Testis (tissue), 2 donors: ENCODE measurements at regions not wholly inside any gene's neighbourhood (a gene's known extent, or its start where the extent isn't known, plus 50 kb on each side); places are given as distances from the start of the nearest gene placed in this dataset.
"Not testable (repeated sequence)": the region's sequence is repeated elsewhere in the genome, so short reads cannot be mapped to it uniquely, and the experiment has no call there.

Experiments
- DNase-seq: peaks from one replicate; pipeline ENCODE4 v3.0.0-alpha.2; 2019
- H3K27ac ChIP-seq, 2 donors: fragments of 200-600 bp; sonication (generic); one replicate each; pipeline ENCODE4 v1.5.1; 2019
- H3K27me3 ChIP-seq: fragments of 200-600 bp; sonication (generic); one replicate; pipeline ENCODE4 v1.5.1; 2019
- H3K36me3 ChIP-seq: fragments of 200-600 bp; sonication (generic); one replicate; pipeline ENCODE4 v1.5.1; 2017; ENCODE audit warnings: low read depth; ENCODE audit errors: missing control alignments
- H3K4me1 ChIP-seq: fragments of 200-600 bp; sonication (generic); one replicate; pipeline ENCODE4 v1.5.1; 2019
- H3K4me3 ChIP-seq, 2 donors: fragments of 200-600 bp; sonication (generic); one replicate each; pipeline ENCODE4 v1.5.1; 2017 to 2019
- H3K9me3 ChIP-seq: fragments of 200-600 bp; sonication (generic); one replicate; pipeline ENCODE4 v1.5.1; 2017
- POLR2A ChIP-seq: fragments of 450-650 bp; IDR thresholded peaks from one replicate; pipeline ENCODE4 v1.6.1; 2017; ENCODE audit warnings: antibody characterized with exemption, mild to moderate bottlenecking, moderate library complexity
- WGBS, 2 donors: methylation state at CpG; one replicate each; pipeline ENCODE4 v1.1.5; 2018; 5-methylcytosine and 5-hydroxymethylcytosine counted together
- intact Hi-C: fragments of 100-400 bp; cut with DNase I; formaldehyde crosslinking; loops from one replicate; pipeline ENCODE4 v1.15.1; 2023; ENCODE audit warnings: low total_unique reads
- TF ChIP-seq, protein P1 (sequence below), 3 experiments: fragments of 450-650 bp in 2 of 3; fragments of 200-600 bp in 1 of 3; sonication (generic) in 1 of 3; IDR thresholded peaks; one replicate each; pipeline ENCODE4 v1.5.1; 2016 to 2019; ENCODE audit warnings: antibody characterized with exemption in 3 of 3, mild to moderate bottlenecking in 2 of 3, moderate library complexity in 1 of 3

DNA sequence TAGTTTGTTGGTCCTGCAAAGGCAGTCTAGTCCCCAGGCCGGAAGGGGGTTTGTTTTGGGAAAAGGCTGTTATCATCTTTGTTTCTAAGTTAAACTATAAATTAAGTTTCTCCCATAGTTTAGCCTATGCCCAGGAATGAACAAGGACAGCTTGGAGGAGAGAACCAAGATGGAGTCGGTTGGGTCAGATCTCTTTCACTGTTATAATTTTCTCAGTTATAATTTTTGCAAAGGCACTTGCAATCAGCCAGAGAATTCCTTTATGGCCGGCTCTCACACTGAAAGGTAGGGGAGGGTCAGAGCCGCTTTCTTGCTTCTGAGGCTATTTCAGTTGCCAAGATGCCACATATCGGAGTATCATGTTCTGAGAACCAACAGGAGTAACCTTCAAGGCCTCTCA, 59.2 kb upstream of the ATF7IP2 start:
- TF ChIP-seq, protein P1, sequence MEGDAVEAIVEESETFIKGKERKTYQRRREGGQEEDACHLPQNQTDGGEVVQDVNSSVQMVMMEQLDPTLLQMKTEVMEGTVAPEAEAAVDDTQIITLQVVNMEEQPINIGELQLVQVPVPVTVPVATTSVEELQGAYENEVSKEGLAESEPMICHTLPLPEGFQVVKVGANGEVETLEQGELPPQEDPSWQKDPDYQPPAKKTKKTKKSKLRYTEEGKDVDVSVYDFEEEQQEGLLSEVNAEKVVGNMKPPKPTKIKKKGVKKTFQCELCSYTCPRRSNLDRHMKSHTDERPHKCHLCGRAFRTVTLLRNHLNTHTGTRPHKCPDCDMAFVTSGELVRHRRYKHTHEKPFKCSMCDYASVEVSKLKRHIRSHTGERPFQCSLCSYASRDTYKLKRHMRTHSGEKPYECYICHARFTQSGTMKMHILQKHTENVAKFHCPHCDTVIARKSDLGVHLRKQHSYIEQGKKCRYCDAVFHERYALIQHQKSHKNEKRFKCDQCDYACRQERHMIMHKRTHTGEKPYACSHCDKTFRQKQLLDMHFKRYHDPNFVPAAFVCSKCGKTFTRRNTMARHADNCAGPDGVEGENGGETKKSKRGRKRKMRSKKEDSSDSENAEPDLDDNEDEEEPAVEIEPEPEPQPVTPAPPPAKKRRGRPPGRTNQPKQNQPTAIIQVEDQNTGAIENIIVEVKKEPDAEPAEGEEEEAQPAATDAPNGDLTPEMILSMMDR (IDR thresholded peaks at IDR 0.05): no peak
- TF ChIP-seq POLR2A: no peak
- Histone ChIP-seq H3K9me3 (no peaks in the 10 kb centered on the region), H3K4me3 (no peak overlapping the region), H3K4me1 (peaks cover 14% of the 10 kb centered on the region), H3K36me3 (no peaks in the 10 kb centered on the region), H3K27ac (peak overlapping the region; percentile 20 to 24), H3K27me3 (no peaks in the 10 kb centered on the region)
- WGBS, 2 donors: 65 to 75% methylated on average over 5 of the region's 5 CpGs
- intact Hi-C loops: no loop called here
- no peak for DNase-seq

DNA sequence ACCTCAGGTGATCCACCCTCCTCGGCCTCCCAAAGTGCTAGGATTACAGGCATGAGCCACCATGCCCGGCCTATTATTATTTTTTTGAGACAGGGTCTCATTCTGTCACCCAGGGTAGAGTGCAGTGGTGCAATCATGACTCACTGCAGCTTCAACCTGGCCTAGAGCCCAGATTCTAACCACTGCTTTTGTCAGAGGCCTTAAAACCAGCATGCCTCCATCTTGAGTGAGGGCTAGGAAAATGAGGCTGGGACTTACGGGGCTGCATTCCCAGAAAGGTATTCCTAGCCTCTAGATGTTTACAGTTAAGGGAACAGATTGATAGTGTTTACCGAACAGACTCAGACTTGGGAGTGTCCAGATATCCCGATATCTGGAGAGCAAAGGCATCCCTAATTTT, 57.6 kb upstream of the ATF7IP2 start:
- H3K9me3 ChIP-seq, H3K27ac ChIP-seq, DNase-seq, H3K36me3 ChIP-seq, H3K4me3 ChIP-seq, H3K27me3 ChIP-seq, intact Hi-C loops: not testable (repeated sequence)
- H3K4me1 ChIP-seq: peaks cover 21% of the 10 kb centered on the region
- 80 to 93% methylated on average over 5 of the region's 5 CpGs for WGBS, 2 donors

DNA sequence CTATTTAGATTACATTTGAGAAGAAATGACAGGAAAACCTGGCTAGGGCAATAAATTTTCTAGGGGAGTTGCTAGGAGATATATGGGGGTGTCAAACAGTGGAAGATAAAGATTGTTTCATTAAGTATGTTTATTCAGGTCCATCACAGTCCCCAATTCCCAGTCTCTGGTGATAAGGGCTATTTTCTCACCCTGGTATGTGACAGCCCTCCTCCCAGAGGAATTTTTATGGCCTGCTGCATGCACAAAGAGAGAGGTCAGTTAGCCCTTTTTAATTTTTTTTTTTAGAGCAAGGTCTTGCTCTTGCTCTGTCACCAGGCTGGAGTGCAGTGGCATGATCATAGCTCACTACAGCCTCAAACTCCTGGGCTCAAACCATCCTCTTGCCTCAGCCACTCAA, 53.6 kb upstream of the ATF7IP2 start:
- H3K4me1 ChIP-seq: peaks cover 16% of the 10 kb centered on the region
- TF ChIP-seq, protein P1 (IDR thresholded peaks at IDR 0.05): no peak
- no peak for TF ChIP-seq POLR2A
- H3K36me3 ChIP-seq: no peaks in the 10 kb centered on the region
- no peaks in the 10 kb centered on the region for H3K9me3 ChIP-seq
- H3K27me3 ChIP-seq: no peaks in the 10 kb centered on the region
- peak; percentile 43 for DNase-seq
- intact Hi-C loops: no loop called here
- H3K27ac ChIP-seq: peak overlapping the region; percentile 41 to 65
- H3K4me3 ChIP-seq: no peak overlapping the region

DNA sequence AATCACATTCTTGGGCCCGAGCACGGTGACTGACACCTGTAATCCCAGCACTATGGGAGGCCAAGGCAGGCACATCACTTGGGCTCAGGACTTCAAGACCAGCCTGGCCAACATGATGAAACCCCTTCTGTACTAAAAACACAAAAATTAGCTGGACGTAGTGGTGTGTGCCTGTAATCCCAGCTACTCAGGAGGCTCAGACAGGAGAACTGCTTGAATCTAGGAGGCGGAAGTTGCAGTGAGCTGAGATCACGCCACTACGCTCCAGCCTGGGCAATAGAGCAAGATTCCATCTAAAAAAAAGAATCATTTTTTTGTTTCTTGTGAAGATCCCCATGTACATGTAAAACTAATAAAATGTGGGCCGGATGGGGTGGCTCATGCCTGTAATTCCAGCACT, 53.1 kb upstream of the ATF7IP2 start:
- peak overlapping the region; percentile 24 to 65 for H3K27ac ChIP-seq
- H3K4me3 ChIP-seq: no peak overlapping the region
- intact Hi-C loops: no loop called here
- no peak for DNase-seq
- H3K36me3 ChIP-seq: no peaks in the 10 kb centered on the region
- no peaks in the 10 kb centered on the region for H3K9me3 ChIP-seq
- TF ChIP-seq POLR2A: no peak
- TF ChIP-seq, protein P1 (IDR thresholded peaks at IDR 0.05): no peak
- 81 to 88% methylated on average over 7 of the region's 7 CpGs for WGBS, 2 donors
- no peaks in the 10 kb centered on the region for H3K27me3 ChIP-seq
- peaks cover 16% of the 10 kb centered on the region for H3K4me1 ChIP-seq

DNA sequence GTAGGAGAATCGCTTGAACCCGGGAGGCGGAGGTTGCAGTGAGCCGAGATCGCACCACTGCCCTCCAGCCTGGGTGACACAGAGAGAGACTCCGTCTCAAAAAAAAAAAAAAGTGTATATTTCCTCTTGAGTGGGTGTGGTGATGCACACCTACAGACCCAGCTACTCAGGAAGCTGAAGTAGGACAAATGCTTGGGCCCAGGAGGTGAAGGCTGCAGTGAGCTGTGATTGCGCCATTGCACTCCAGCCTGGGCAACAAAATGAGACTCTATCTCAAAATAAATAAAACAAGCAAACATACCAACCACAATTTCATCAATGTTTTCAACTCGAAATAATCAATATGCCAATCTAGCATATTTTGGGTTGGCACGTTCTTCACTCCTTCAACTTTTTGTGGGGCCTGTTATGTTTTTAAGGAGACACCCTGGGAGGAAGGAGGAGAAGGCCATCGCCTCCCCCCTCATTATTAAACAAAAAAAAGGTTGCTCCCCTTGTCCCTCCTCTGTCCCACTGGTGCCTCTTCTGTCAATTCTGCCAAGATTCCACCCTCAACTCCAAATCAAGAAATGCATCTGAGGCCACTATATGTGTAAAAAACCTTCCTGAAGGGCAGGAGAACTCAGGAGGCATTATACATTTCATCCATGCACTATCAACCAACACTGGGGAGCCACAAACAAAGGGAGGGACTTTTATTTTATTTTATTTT, 52.4 kb upstream of the ATF7IP2 start:
- 89 to 95% methylated on average over 10 of the region's 10 CpGs for WGBS, 2 donors
- intact Hi-C loops: no loop called here
- H3K36me3 ChIP-seq: no peaks in the 10 kb centered on the region

More for the DNA sequence above, 52.4 kb upstream of the ATF7IP2 start:
- Histone ChIP-seq H3K9me3 (no peaks in the 10 kb centered on the region), H3K27me3 (no peaks in the 10 kb centered on the region), H3K4me3 (no peak overlapping the region), H3K27ac (peak overlapping the region; percentile 24 to 65), H3K4me1 (peaks cover 16% of the 10 kb centered on the region)
- no peak for DNase-seq
- TF ChIP-seq POLR2A: no peak
- TF ChIP-seq, protein P1 (IDR thresholded peaks at IDR 0.05): no peak
